B cell (primary cell): ENCODE measurements at regions not wholly inside any gene's neighbourhood (a gene's known extent, or its start where the extent isn't known, plus 50 kb on each side); places are given as distances from the start of the nearest gene placed in this dataset.

ENCODE experiments used
- ATAC-seq: fragments of 200-7000 bp; cut with Tn5 transposase; one replicate; pipeline ENCODE4 v1.10.0; 2021; ENCODE audit warnings: low read depth, mild to moderate bottlenecking, moderate number of reproducible peaks, moderate library complexity
- CTCF ChIA-PET: fragments of 350-600 bp; sonication (Branson Sonifier 250); formaldehyde crosslinking; loops from one replicate; lab custom pipeline; 2021; ENCODE audit warnings: antibody characterized with exemption, inconsistent platforms; lab: Charles Lee
- POLR2A ChIA-PET: fragments of 350-600 bp; sonication (Branson Sonifier 250); formaldehyde crosslinking; loops from one replicate; lab custom pipeline; 2021; ENCODE audit warnings: antibody characterized with exemption; lab: Charles Lee
- DNase-seq: peaks from one replicate; pipeline ENCODE4 v3.0.0; 2013
- H2AFZ ChIP-seq: 2 replicates; pipeline ENCODE4 v1.6.1; 2012; ENCODE audit warnings: mild to moderate bottlenecking, low read depth, low read length; ENCODE audit not compliant: insufficient read depth, poor library complexity, severe bottlenecking
- H3K27ac ChIP-seq, 2 donors: 1 replicate in 1 of 2; 2 replicates in 1 of 2; pipeline ENCODE4 v1.5.1; 2012 to 2013; ENCODE audit warnings: low read length in 2 of 2, mild to moderate bottlenecking in 2 of 2, moderate library complexity in 1 of 2
- H3K27me3 ChIP-seq, 4 experiments: fragments of 200-600 bp in 1 of 4; sonication (generic) in 1 of 4; replicated peaks in 1 of 4; 1 replicate in 2 of 4; 2 replicates in 2 of 4; pipeline versions ENCODE4 v1.6.1 to v1.7.0; 2013 to 2016; ENCODE audit warnings: low read length in 3 of 4, mild to moderate bottlenecking in 2 of 4, mixed read lengths in 1 of 4, moderate library complexity in 1 of 4; ENCODE audit not compliant: insufficient read depth in 4 of 4, control insufficient read depth in 3 of 4; ENCODE audit errors: control extremely low read depth in 1 of 4
- H3K36me3 ChIP-seq, 2 experiments: replicated peaks in 1 of 2; 1 replicate in 1 of 2; 2 replicates in 1 of 2; pipeline versions ENCODE4 v1.6.1 to v1.7.1; 2013; ENCODE audit warnings: low read length in 1 of 2; ENCODE audit not compliant: insufficient read depth in 2 of 2, control insufficient read depth in 1 of 2; ENCODE audit errors: control extremely low read depth in 1 of 2, extremely low read depth in 1 of 2
- H3K4me1 ChIP-seq, 2 donors: fragments of 200-600 bp in 1 of 2; sonication (generic) in 1 of 2; 1 replicate in 1 of 2; 2 replicates in 1 of 2; pipeline versions ENCODE4 v1.5.1 to v1.6.1; 2013 to 2017; ENCODE audit warnings: low read length in 2 of 2; ENCODE audit not compliant: control insufficient read depth in 2 of 2, insufficient read depth in 2 of 2
- H3K4me2 ChIP-seq: replicated peaks from 2 replicates; pipeline ENCODE3; 2012; ENCODE audit warnings: mild to moderate bottlenecking, low read depth, low read length; ENCODE audit not compliant: poor library complexity, severe bottlenecking
- H3K4me3 ChIP-seq, 5 experiments: fragments of 200-600 bp in 1 of 5; sonication (generic) in 1 of 5; 1 replicate in 3 of 5; 2 replicates in 2 of 5; pipeline versions ENCODE4 v1.5.1 to v1.7.0; 2011 to 2016; ENCODE audit warnings: low read length in 4 of 5, mild to moderate bottlenecking in 4 of 5, low read depth in 2 of 5, control low read depth in 1 of 5, moderate library complexity in 1 of 5; ENCODE audit not compliant: insufficient read depth in 1 of 5; ENCODE audit errors: control extremely low read depth in 1 of 5, extremely low read depth in 1 of 5
- H3K79me2 ChIP-seq: fragments of 200-600 bp; sonication (generic); one replicate; pipeline ENCODE4 v1.6.0; 2016; ENCODE audit warnings: low read length; ENCODE audit not compliant: control insufficient read depth, insufficient read depth
- H3K9ac ChIP-seq: fragments of 200-600 bp; sonication (generic); 2 replicates; pipeline ENCODE4 v1.6.1; 2017; ENCODE audit warnings: mild to moderate bottlenecking, low read length, moderate library complexity
- H3K9me3 ChIP-seq, 3 donors: one replicate each; pipeline versions ENCODE4 v1.6.1 to v1.7.1; 2013; ENCODE audit warnings: low read length in 2 of 3; ENCODE audit not compliant: control insufficient read depth in 2 of 3, insufficient read depth in 1 of 3; ENCODE audit errors: control extremely low read depth in 1 of 3
- H4K20me1 ChIP-seq: 2 replicates; pipeline ENCODE4 v1.6.0; 2012; ENCODE audit warnings: mild to moderate bottlenecking, low read length; ENCODE audit not compliant: insufficient read depth, control insufficient read depth, poor library complexity, severe bottlenecking
- H3K27ac Mint-ChIP-seq: one replicate; pipeline ENCODE4 v1.8.0; 2021; ENCODE audit warnings: mixed read lengths
- H3K27me3 Mint-ChIP-seq: one replicate; pipeline ENCODE4 v1.8.0; 2021; ENCODE audit warnings: mixed read lengths
- H3K4me1 Mint-ChIP-seq: one replicate; pipeline ENCODE4 v1.8.0; 2021; ENCODE audit warnings: mixed read lengths
- H3K4me3 Mint-ChIP-seq: one replicate; pipeline ENCODE4 v1.8.0; 2021; ENCODE audit warnings: mixed read lengths
- H3K9me3 Mint-ChIP-seq: one replicate; pipeline ENCODE4 v1.8.0; 2022; ENCODE audit warnings: mixed read lengths; ENCODE audit not compliant: insufficient read depth
- EZH2 ChIP-seq: IDR thresholded peaks from 2 replicates; pipeline ENCODE4 v1.6.1; 2012; ENCODE audit warnings: borderline replicate concordance, low read depth, mild to moderate bottlenecking, moderate library complexity, low read length; ENCODE audit not compliant: insufficient read depth, poor library complexity, severe bottlenecking
- WGBS: methylation state at CpG from one replicate; pipeline ENCODE4 v1.1.5; 2013; ENCODE audit warnings: missing lambda C conversion rate; ENCODE audit not compliant: insufficient coverage; 5-methylcytosine and 5-hydroxymethylcytosine counted together
- intact Hi-C: fragments of 100-400 bp; cut with micrococcal nuclease; formaldehyde crosslinking; loops from one replicate; pipeline ENCODE4 v1.10.0; 2022
- TF ChIP-seq, protein P1 (sequence below): fragments of 200-600 bp; IDR thresholded peaks from one replicate; pipeline ENCODE4 v1.8.0; 2022; ENCODE audit warnings: antibody characterized with exemption, mild to moderate bottlenecking

DNA sequence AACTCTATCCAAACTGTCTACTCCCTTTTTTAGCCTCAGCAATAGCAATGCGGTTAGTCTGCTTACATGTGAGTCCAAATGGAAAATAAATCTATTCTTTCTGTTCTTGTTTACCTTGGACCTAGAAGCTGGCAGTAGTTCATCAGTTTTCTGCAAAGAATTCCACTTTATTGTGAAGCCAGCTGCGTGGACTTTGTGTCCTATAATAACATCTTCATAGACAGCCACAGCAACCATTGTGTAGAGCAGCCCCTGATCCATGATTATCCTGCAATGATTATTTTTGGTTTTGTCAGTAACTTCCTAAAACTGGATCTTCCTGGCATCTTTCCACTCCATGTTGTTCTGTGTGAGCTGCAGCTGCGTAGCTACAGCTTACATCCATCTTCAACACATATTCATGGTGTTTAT is 408.7 kb downstream of the NUF2 start:
- Histone ChIP-seq H3K79me2 (no peaks in the 10 kb centered on the region), H3K27me3 (no peaks in the 10 kb centered on the region), H3K4me2 (no peak overlapping the region), H2AFZ (no peak overlapping the region), H3K9ac (no peak overlapping the region), H3K9me3 (no peaks in the 10 kb centered on the region), H3K4me3 (no peak overlapping the region), H4K20me1 (no peaks in the 10 kb centered on the region), H3K4me1 (no peaks in the 10 kb centered on the region), H3K27ac (no peak overlapping the region), H3K36me3 (no peaks in the 10 kb centered on the region)
- WGBS = 100% methylated on average over 1 of the region's 3 CpGs
- Mint-ChIP-seq H3K27me3 (no peaks in the 10 kb centered on the region), H3K9me3 (no peaks in the 10 kb centered on the region), H3K27ac (no peak overlapping the region), H3K4me1 (no peaks in the 10 kb centered on the region), H3K4me3 (no peak overlapping the region)
- no peak for DNase-seq
- TF ChIP-seq EZH2 = no peak
- TF ChIP-seq, protein P1, sequence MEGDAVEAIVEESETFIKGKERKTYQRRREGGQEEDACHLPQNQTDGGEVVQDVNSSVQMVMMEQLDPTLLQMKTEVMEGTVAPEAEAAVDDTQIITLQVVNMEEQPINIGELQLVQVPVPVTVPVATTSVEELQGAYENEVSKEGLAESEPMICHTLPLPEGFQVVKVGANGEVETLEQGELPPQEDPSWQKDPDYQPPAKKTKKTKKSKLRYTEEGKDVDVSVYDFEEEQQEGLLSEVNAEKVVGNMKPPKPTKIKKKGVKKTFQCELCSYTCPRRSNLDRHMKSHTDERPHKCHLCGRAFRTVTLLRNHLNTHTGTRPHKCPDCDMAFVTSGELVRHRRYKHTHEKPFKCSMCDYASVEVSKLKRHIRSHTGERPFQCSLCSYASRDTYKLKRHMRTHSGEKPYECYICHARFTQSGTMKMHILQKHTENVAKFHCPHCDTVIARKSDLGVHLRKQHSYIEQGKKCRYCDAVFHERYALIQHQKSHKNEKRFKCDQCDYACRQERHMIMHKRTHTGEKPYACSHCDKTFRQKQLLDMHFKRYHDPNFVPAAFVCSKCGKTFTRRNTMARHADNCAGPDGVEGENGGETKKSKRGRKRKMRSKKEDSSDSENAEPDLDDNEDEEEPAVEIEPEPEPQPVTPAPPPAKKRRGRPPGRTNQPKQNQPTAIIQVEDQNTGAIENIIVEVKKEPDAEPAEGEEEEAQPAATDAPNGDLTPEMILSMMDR = no peak
- ChIA-PET CTCF (no interaction called here), POLR2A (no interaction called here)
- ATAC-seq = no peak
- intact Hi-C loops = no loop called here

DNA sequence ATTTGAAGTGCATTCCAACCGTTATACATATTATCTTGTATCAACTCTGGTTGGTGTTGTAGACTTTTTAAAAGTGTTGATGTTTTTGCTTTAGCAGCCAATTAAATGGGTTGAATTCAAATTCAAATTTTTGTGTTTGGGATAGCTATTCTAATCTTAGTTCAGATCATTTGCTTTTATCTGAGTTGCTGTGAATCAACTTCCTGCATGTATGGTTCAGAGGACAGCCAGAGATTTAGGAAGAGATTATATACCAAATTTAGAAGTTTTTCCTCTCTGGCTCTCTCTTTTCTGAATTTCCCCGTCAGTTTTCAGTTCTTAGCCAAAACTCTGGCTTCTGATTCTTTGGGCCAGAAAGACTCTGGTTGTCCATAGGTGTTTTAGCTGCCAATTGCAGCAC is 415.5 kb downstream of the NUF2 start:
- H3K27ac ChIP-seq = no peak overlapping the region
- intact Hi-C loops = no loop called here
- ATAC-seq (no peak), DNase-seq (no peak)
- H3K4me1 ChIP-seq = no peaks in the 10 kb centered on the region
- WGBS = 0% methylated on average over 1 of the region's 2 CpGs
- POLR2A ChIA-PET = no interaction called here
- no peak overlapping the region for H2AFZ ChIP-seq
- H4K20me1 ChIP-seq = no peaks in the 10 kb centered on the region
- Mint-ChIP-seq H3K27me3 (no peaks in the 10 kb centered on the region), H3K9me3 (peaks cover 3% of the 10 kb centered on the region), H3K27ac (no peak overlapping the region), H3K4me3 (no peak overlapping the region), H3K4me1 (no peaks in the 10 kb centered on the region)
- no peaks in the 10 kb centered on the region for H3K79me2 ChIP-seq
- no peaks in the 10 kb centered on the region for H3K27me3 ChIP-seq
- H3K36me3 ChIP-seq = no peaks in the 10 kb centered on the region
- H3K9ac ChIP-seq = no peak overlapping the region
- H3K4me2 ChIP-seq = no peak overlapping the region
- no peak overlapping the region for H3K4me3 ChIP-seq
- no peak for TF ChIP-seq EZH2
- TF ChIP-seq, protein P1 = no peak
- CTCF ChIA-PET = no interaction called here
- H3K9me3 ChIP-seq = no peaks in the 10 kb centered on the region
